HepG2 (cell line): ENCODE measurements at regions not wholly inside any gene's neighbourhood (a gene's known extent, or its start where the extent isn't known, plus 50 kb on each side); places are given as distances from the start of the nearest gene placed in this dataset.

Experiments
- HNRNPH1 ChIP-seq: fragments of 200-400 bp; formaldehyde crosslinking; optimal IDR thresholded peaks from 2 replicates; pipeline ENCODE3; 2017; ENCODE audit warnings: mild to moderate bottlenecking, low read depth, low read length
- NFYB ChIP-seq: sonication (generic); formaldehyde crosslinking; IDR thresholded peaks from 2 replicates; pipeline ENCODE4 v1.4.0; 2020; ENCODE audit warnings: missing genetic modification reagents
- PRPF4 ChIP-seq: fragments of 200-400 bp; formaldehyde crosslinking; IDR thresholded peaks from 2 replicates; pipeline ENCODE4 v1.6.1; 2016; ENCODE audit warnings: low read length, low read depth; ENCODE audit not compliant: poor library complexity, severe bottlenecking
- SRF ChIP-seq: IDR thresholded peaks from 2 replicates; pipeline ENCODE4 v1.6.1; 2011; ENCODE audit warnings: mild to moderate bottlenecking, low read depth, low read length, moderate library complexity
- U2AF2 ChIP-seq: fragments of 200-400 bp; formaldehyde crosslinking; IDR thresholded peaks from 2 replicates; pipeline ENCODE4 v1.6.1; 2017; ENCODE audit warnings: low read depth, mild to moderate bottlenecking, low read length
- ZNF136 ChIP-seq: sonication (generic); formaldehyde crosslinking; IDR thresholded peaks from 2 replicates; pipeline ENCODE4 v1.8.1; 2022; ENCODE audit warnings: low read depth, mild to moderate bottlenecking, moderate library complexity, missing genetic modification reagents

DNA sequence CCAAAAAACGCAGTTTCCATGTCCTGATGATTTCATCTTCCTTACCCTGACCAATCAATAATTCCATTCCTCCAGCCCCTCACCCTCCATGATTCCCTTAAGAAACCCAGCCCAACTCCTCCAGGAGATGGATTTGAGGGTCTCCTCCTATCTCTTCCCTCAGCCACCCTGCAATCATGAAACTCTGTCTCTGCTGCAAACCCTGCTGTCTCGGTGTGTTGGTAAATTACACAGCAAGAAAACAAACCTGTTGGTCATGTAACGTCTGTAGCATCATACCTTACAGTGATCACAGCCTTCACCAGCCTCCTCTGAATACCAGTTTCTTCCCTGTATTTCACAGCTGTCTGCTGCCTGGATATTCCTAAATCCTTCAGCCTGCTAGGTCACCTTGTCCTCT lies 300.7 kb upstream of the NEBL start:
- TF ChIP-seq ZNF136 (CRISPR knock-in tag): no peak
- no peak for TF ChIP-seq HNRNPH1
- no peak for TF ChIP-seq U2AF2
- no peak for TF ChIP-seq NFYB (CRISPR knock-in tag)
- no peak for TF ChIP-seq SRF
- no peak for TF ChIP-seq PRPF4
